AG09309 (cell line): ENCODE measurements at regions not wholly inside any gene's neighbourhood (a gene's known extent, or its start where the extent isn't known, plus 50 kb on each side); places are given as distances from the start of the nearest gene placed in this dataset.

Experiments
- DNase-seq: peaks from one replicate; pipeline ENCODE4 v3.0.0-alpha.2; 2010; ENCODE audit warnings: low read depth
- H3K4me3 ChIP-seq: 2 replicates; pipeline ENCODE4 v1.5.1; 2011; ENCODE audit warnings: mild to moderate bottlenecking, low read depth, low read length, moderate library complexity; ENCODE audit not compliant: control insufficient read depth
- TF ChIP-seq, protein P1 (sequence below): IDR thresholded peaks from 2 replicates; pipeline ENCODE4 v1.5.1; 2011; ENCODE audit warnings: mild to moderate bottlenecking, low read depth, low read length, inconsistent platforms; ENCODE audit not compliant: insufficient read depth, control insufficient read depth; ENCODE audit errors: missing control alignments

DNA sequence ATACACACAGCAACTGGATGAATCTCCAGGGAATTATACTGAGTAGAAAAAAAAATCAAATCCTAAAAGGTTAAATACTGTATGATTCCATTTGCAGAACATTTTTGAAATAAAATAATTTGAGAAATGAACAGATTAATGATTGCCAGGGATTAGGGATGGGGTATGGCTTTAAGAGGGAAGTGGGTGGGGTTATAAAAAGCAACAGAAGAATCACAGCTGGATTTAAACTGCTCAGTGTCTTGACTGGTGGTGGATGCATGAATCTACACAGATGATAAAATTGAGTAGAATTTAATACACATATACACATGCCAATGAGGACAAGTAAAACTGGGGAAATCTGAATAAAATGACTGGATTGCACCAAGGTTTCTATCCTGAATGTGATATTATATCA is 79.7 kb upstream of the GOLGA8B start:
- no peak overlapping the region for H3K4me3 ChIP-seq
- TF ChIP-seq, protein P1, sequence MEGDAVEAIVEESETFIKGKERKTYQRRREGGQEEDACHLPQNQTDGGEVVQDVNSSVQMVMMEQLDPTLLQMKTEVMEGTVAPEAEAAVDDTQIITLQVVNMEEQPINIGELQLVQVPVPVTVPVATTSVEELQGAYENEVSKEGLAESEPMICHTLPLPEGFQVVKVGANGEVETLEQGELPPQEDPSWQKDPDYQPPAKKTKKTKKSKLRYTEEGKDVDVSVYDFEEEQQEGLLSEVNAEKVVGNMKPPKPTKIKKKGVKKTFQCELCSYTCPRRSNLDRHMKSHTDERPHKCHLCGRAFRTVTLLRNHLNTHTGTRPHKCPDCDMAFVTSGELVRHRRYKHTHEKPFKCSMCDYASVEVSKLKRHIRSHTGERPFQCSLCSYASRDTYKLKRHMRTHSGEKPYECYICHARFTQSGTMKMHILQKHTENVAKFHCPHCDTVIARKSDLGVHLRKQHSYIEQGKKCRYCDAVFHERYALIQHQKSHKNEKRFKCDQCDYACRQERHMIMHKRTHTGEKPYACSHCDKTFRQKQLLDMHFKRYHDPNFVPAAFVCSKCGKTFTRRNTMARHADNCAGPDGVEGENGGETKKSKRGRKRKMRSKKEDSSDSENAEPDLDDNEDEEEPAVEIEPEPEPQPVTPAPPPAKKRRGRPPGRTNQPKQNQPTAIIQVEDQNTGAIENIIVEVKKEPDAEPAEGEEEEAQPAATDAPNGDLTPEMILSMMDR: no peak
- DNase-seq: no peak

DNA sequence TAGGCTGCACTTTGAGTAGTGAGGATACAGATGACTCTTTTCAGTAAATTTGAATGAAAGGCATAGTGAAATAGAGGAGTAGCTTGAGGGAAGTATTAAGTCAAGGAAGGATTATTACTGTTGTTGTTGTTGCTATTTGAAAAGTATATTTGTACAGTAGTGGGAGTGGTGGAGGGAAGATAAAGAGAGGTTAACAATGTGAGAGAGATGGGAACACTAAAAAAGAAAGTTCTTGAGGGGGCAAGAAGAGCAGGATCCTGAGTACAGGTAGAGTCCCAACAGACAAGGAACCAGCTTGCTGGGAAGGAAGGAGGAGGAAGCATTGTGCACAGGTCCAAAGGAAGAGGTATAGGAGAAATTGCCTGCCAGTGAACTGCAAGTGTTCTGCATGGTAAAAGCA is 75.6 kb upstream of the GOLGA8B start:
- DNase-seq: no peak
- H3K4me3 ChIP-seq: no peak overlapping the region
- TF ChIP-seq, protein P1: no peak

DNA sequence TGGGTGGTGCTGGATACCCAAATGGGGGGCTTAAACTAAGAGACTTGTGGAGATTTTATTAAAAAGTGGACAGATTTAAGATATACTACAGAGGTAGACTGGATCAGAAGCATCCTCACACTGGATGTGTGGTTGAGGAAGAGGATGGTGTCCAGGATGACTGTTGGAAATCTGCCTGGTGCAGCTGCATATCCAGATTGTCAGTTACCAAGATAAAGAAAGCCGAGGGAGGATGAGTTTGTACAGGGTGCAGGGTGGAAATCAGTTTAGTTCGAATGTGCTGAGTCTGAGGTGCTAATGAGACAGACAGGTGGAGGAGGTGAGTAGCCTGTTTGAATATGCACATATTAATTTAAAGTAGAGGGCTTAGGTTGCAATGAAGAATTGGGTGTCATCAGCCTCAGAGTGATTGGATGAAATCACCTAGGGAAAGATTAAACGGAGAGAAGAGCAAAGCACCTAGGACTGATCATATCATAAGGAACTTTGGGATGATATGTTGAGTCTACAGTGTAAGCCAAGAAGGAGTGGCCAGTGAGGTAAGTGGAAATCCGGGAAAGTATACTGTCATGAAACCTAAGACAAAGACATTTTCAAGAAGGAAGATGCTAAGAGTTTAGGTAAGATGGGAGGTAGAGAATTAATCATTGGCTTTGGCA is 74.1 kb upstream of the GOLGA8B start:
- H3K4me3 ChIP-seq: no peak overlapping the region
- DNase-seq: no peak
- TF ChIP-seq, protein P1: no peak

DNA sequence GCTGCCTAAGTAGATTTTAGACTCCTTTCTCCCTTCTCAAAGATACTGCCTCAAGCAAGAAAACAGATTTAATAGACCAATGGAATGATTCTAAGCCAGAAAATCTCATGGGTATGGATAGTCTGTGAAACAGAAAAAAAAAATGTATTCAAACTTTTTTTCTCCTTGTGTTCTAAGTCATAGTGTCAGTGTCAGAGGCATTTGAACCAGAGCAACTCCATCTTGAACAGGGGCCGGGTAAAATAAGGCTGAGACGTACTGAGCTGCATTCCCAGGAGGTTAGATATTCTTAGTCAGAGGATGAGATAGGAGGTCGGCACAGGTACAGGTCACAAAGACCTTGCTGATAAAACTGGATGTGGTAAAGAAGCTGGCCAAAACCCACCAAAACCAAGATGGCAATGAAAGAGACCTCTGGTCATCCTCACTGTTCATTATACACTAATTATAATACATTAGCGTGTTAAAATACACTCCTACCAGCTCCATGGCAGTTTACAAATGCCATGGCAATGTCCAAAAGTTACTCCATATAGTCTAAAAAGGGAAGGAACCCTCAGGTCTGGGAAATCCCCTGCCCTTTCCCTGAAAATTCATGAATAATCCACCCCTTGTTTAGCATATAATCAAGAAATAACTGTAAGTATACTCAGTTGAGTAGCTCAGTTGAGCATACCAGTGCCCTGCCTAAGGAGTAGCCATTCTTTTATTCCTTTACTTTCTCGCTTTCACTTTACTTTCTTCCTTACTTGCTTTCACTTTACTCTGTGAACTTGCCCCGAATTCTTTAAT is 72.8 kb upstream of the GOLGA8B start:
- TF ChIP-seq, protein P1: no peak
- DNase-seq: no peak
- no peak overlapping the region for H3K4me3 ChIP-seq

DNA sequence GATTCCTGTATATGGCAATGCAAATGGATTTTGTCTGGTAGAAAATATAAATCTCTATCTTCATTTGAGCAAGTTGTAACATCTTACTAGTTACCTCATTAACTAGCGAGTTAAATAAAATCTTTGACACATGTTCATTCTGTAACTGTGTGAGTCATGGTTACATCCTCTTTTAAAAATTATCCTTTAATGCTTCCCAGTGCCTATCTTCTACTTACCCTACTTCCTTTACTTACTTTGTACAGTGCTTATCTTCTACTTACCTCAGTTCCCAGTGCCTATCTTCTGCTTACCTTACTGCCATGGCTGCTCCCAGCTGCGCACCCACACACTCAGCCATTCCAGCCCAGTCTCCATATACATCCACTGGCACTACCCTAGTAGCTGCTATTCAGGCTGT is 71.9 kb upstream of the GOLGA8B start:
- TF ChIP-seq, protein P1: no peak
- no peak for DNase-seq
- H3K4me3 ChIP-seq: no peak overlapping the region

DNA sequence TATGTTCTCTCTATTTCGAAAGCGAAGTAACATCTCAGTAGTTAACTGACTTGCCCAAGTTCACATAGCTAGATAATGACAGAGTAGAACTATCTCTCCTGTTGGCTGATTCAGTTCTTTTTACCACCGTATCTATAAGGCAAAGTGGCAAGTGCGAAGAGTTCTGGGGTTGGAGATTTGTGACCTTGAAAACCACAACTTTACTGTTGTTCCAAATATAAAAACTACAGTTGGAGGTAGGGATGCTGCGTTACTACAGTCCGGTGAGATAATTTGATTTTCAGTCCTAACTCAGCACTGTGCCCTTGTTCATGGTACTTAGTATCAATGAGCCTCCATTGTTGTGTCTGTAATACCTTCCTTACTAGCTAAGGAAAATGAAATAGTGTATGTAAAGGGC is 71.2 kb upstream of the GOLGA8B start:
- DNase-seq: no peak
- H3K4me3 ChIP-seq: no peak overlapping the region
- TF ChIP-seq, protein P1: no peak
